ENCODE measurements at regions not wholly inside any gene's neighbourhood (a gene's known extent, or its start where the extent isn't known, plus 50 kb on each side); places are given as distances from the start of the nearest gene placed in this dataset.
A peak's percentile ranks its signal among the peaks of the same experiment; 100 is the strongest.

DNA sequence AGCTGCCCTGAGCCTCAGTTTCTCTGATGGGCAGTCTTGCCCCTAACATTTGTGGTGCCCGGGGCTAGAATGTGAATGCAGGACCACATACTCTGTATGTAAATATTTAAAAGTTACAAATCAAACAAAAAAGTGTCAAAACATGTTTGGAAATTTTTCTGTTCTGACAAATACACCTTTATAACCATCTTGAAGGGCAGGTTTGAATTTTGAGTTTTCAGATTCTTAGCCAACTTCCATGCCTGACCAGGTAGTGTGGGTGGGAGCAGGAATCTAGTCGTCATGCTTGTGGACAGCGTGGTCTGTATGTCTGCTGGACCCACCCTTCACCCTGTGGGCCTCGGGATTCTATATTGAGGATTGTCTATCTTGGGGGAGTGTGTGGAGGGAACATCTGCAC is 325.1 kb downstream of the SOX4 start:
- TF ChIP-seq, protein P1, sequence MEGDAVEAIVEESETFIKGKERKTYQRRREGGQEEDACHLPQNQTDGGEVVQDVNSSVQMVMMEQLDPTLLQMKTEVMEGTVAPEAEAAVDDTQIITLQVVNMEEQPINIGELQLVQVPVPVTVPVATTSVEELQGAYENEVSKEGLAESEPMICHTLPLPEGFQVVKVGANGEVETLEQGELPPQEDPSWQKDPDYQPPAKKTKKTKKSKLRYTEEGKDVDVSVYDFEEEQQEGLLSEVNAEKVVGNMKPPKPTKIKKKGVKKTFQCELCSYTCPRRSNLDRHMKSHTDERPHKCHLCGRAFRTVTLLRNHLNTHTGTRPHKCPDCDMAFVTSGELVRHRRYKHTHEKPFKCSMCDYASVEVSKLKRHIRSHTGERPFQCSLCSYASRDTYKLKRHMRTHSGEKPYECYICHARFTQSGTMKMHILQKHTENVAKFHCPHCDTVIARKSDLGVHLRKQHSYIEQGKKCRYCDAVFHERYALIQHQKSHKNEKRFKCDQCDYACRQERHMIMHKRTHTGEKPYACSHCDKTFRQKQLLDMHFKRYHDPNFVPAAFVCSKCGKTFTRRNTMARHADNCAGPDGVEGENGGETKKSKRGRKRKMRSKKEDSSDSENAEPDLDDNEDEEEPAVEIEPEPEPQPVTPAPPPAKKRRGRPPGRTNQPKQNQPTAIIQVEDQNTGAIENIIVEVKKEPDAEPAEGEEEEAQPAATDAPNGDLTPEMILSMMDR (IDR thresholded peaks at IDR 0.05), result no peak
- TF ChIP-seq, protein P2, sequence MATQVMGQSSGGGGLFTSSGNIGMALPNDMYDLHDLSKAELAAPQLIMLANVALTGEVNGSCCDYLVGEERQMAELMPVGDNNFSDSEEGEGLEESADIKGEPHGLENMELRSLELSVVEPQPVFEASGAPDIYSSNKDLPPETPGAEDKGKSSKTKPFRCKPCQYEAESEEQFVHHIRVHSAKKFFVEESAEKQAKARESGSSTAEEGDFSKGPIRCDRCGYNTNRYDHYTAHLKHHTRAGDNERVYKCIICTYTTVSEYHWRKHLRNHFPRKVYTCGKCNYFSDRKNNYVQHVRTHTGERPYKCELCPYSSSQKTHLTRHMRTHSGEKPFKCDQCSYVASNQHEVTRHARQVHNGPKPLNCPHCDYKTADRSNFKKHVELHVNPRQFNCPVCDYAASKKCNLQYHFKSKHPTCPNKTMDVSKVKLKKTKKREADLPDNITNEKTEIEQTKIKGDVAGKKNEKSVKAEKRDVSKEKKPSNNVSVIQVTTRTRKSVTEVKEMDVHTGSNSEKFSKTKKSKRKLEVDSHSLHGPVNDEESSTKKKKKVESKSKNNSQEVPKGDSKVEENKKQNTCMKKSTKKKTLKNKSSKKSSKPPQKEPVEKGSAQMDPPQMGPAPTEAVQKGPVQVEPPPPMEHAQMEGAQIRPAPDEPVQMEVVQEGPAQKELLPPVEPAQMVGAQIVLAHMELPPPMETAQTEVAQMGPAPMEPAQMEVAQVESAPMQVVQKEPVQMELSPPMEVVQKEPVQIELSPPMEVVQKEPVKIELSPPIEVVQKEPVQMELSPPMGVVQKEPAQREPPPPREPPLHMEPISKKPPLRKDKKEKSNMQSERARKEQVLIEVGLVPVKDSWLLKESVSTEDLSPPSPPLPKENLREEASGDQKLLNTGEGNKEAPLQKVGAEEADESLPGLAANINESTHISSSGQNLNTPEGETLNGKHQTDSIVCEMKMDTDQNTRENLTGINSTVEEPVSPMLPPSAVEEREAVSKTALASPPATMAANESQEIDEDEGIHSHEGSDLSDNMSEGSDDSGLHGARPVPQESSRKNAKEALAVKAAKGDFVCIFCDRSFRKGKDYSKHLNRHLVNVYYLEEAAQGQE (IDR thresholded peaks at IDR 0.05; ENCODE audit: insufficient read depth in 1 of 2, low read depth in 2 of 2, low read length in 1 of 2), result no peak
- no peak for TF ChIP-seq SIN3A (IDR thresholded peaks at IDR 0.05; ENCODE audit: borderline replicate concordance, insufficient read depth, low read depth, low read length)
- no peak for TF ChIP-seq POLR2AphosphoS5 (IDR thresholded peaks at IDR 0.05; ENCODE audit: low read depth, low read length)
- no peak for TF ChIP-seq TCF7L2 (IDR thresholded peaks at IDR 0.05; ENCODE audit: low read depth, low read length)
- in situ Hi-C loops (cut with HindIII; ENCODE audit: low pct_unique_long_range_greater_than_20kb, low sequenced_read_pairs), result no loop called here
- ChIA-PET CTCF (no interaction called here), POLR2A (no interaction called here)
- H3K27me3 ChIP-seq (ENCODE audit: control insufficient read depth, insufficient read depth, low read length), result no peaks in the 10 kb centered on the region
- H3K36me3 ChIP-seq (ENCODE audit: control insufficient read depth, insufficient read depth, low read length), result no peaks in the 10 kb centered on the region; the same call in 1 of the 2 replicates
- H3K9me3 ChIP-seq (ENCODE audit: control insufficient read depth, insufficient read depth, low read depth, low read length), result no peaks in the 10 kb centered on the region
- ATAC-seq (no peak), DNase-seq (ENCODE audit: low read depth, low spot score) (no peak)
- no peak overlapping the region for H3K4me3 ChIP-seq (ENCODE audit: low read depth in 2 of 2, low read length in 2 of 2)
- BruUV-seq (replicated peaks), result no TSS peak
- H3K4me1 ChIP-seq (ENCODE audit: control insufficient read depth, insufficient read depth, low read length), result no peaks in the 10 kb centered on the region; the same call in 1 of the 2 replicates
- no peak overlapping the region for H3K27ac ChIP-seq (ENCODE audit: low read length)
- intact Hi-C loops (cut with micrococcal nuclease; ENCODE audit: unreplicated experiment), result loop anchor here (10.0 kb wide), 1 partner anchor 164 kb away; no protein-coding TSS in a partner anchor

DNA sequence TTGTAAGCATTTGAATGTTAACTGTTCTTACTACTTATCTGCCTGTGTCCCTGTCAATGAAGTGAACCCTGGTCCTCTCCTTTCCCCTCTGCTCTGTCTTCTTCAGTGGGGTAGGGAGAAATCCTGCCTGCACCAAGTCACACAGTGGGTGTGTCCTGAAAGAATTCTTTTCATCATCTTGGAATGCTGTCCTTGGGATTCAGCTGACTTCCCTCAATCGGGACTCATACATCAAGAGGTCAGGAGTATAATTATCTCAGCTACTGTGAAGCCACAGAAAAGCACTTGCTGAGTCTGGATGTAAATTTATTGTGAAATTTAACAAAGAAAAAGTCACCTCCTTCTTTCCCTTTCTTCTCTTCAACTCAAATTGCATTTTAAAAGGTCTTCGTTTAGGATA is 328.5 kb downstream of the SOX4 start:
- intact Hi-C loops (cut with micrococcal nuclease; ENCODE audit: unreplicated experiment) (no loop called here), in situ Hi-C loops (cut with HindIII; ENCODE audit: low pct_unique_long_range_greater_than_20kb, low sequenced_read_pairs) (no loop called here)
- Histone ChIP-seq H3K36me3 (ENCODE audit: control insufficient read depth, insufficient read depth, low read length) (no peaks in the 10 kb centered on the region), H3K9me3 (ENCODE audit: control insufficient read depth, insufficient read depth, low read depth, low read length) (no peaks in the 10 kb centered on the region), H3K27ac (ENCODE audit: low read length) (peak overlapping the region; percentile 18; the same call in 1 of the 2 replicates), H3K27me3 (ENCODE audit: control insufficient read depth, insufficient read depth, low read length) (no peaks in the 10 kb centered on the region), H3K4me3 (ENCODE audit: low read depth in 2 of 2, low read length in 2 of 2) (no peak overlapping the region), H3K4me1 (ENCODE audit: control insufficient read depth, insufficient read depth, low read length) (no peaks in the 10 kb centered on the region; the same call in 1 of the 2 replicates)
- ChIA-PET CTCF (no interaction called here), POLR2A (no interaction called here)
- DNase-seq (ENCODE audit: low read depth, low spot score), result no peak
- no peak for ATAC-seq
- TF ChIP-seq POLR2AphosphoS5 (IDR thresholded peaks at IDR 0.05; ENCODE audit: low read depth, low read length), result no peak
- TF ChIP-seq, protein P2 (IDR thresholded peaks at IDR 0.05; ENCODE audit: insufficient read depth in 1 of 2, low read depth in 2 of 2, low read length in 1 of 2), result no peak
- no peak for TF ChIP-seq TCF7L2 (IDR thresholded peaks at IDR 0.05; ENCODE audit: low read depth, low read length)
- no TSS peak for BruUV-seq (replicated peaks)
